ENCODE measurements at regions not wholly inside any gene's neighbourhood (a gene's known extent, or its start where the extent isn't known, plus 50 kb on each side); places are given as distances from the start of the nearest gene placed in this dataset.

- TF ChIP-seq CTCF (IDR thresholded peaks at IDR 0.05) (no peak), POLR2A (IDR thresholded peaks at IDR 0.05) (no peak)
Observed at GRCh38 chr10:131753336-131753735, 147.5 kb upstream of the PPP2R2D start.
